ENCODE measurements at regions not wholly inside any gene's neighbourhood (a gene's known extent, or its start where the extent isn't known, plus 50 kb on each side); places are given as distances from the start of the nearest gene placed in this dataset.

DNA sequence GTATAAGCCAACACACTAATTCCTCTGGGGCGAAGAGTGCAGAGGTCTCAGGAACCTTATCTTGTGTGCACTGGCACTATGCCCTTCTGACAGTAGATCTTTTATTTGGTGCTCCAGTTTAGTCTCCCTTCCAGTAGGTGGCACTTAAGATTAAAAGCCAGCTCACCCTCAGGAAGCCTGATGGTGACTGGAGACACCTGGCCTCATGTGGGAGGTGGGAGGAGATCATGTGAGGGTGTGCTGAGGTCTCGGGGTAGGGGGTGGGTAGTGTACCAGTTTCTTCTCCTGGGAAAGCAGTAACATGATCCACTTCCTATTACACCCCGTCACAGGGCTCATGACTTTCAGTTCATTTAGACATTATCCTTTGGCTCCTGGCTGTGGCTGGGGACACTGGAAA lies 654.9 kb downstream of the ADCYAP1 start:
- intact Hi-C loops (cut with DNase I): no loop called here
- H3K27ac ChIP-seq: no peak overlapping the region
- no peaks in the 10 kb centered on the region for H3K36me3 ChIP-seq (ENCODE audit: insufficient read depth in 1 of 2, low read depth in 1 of 2)
- no peaks in the 10 kb centered on the region for H3K4me1 ChIP-seq
- H3K4me3 ChIP-seq: no peak overlapping the region
- H3K27me3 ChIP-seq (ENCODE audit: insufficient read depth in 3 of 3, low read length in 2 of 3): no peaks in the 10 kb centered on the region
- WGBS, 3 donors: 43 to 46% (median 46%) methylated on average over 3 of the region's 3 CpGs
- no peak for DNase-seq
- no peak for ATAC-seq
- no peaks in the 10 kb centered on the region for H3K9me3 ChIP-seq
- TF ChIP-seq, protein P1, sequence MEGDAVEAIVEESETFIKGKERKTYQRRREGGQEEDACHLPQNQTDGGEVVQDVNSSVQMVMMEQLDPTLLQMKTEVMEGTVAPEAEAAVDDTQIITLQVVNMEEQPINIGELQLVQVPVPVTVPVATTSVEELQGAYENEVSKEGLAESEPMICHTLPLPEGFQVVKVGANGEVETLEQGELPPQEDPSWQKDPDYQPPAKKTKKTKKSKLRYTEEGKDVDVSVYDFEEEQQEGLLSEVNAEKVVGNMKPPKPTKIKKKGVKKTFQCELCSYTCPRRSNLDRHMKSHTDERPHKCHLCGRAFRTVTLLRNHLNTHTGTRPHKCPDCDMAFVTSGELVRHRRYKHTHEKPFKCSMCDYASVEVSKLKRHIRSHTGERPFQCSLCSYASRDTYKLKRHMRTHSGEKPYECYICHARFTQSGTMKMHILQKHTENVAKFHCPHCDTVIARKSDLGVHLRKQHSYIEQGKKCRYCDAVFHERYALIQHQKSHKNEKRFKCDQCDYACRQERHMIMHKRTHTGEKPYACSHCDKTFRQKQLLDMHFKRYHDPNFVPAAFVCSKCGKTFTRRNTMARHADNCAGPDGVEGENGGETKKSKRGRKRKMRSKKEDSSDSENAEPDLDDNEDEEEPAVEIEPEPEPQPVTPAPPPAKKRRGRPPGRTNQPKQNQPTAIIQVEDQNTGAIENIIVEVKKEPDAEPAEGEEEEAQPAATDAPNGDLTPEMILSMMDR (IDR thresholded peaks at IDR 0.05): no peak

DNA sequence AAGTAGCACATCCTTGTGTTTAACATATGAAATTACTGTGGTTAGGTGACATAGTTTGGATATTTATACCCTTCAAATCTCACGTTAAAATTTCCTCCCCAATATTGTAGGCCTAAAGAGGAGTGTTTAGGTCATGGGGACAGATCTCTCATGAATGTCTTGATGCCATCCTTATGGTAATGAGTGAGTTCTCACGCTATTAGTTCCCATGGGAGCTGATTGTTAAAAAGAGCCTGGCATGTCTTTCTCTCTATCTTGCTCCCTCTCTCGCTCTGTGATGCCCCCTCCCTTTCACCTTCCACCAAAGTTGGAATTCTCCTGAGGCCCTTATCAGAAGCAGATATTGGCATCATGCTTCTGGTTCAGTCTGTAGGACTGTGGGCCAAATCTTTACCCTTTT lies 660.1 kb downstream of the ADCYAP1 start:
- WGBS, 3 donors: 68 to 73% (median 69%) methylated on average over 3 of the region's 3 CpGs
- intact Hi-C loops (cut with DNase I): no loop called here
- TF ChIP-seq, protein P1 (IDR thresholded peaks at IDR 0.05): no peak
- H3K36me3 ChIP-seq (ENCODE audit: insufficient read depth in 1 of 2, low read depth in 1 of 2): no peaks in the 10 kb centered on the region
- no peaks in the 10 kb centered on the region for H3K27me3 ChIP-seq (ENCODE audit: insufficient read depth in 3 of 3, low read length in 2 of 3)
- no peak for ATAC-seq
- no peak overlapping the region for H3K4me3 ChIP-seq
- H3K27ac ChIP-seq: no peak overlapping the region
- DNase-seq: no peak
- no peaks in the 10 kb centered on the region for H3K4me1 ChIP-seq
- H3K9me3 ChIP-seq: no peaks in the 10 kb centered on the region

DNA sequence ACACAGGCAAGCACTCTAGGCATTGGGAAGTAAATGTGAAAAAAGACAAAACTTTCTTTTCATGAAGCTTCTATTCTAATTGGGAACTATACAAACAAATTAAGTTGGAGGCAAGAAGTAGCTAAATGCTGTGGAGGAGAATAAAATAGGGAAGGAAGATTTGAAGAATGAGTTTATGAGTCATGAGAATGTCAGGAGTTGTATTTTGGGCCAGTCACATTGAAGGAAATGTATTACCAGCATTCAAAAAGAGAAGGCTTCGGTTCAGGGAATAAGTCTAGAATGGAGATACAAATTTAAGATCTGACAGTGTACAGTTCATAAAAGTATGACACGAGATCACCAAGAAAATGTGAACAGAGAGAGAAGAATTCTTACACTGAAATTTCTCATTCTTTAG lies 666.5 kb downstream of the ADCYAP1 start:
- TF ChIP-seq, protein P1 (IDR thresholded peaks at IDR 0.05): no peak
- DNase-seq (no peak), ATAC-seq (no peak)
- intact Hi-C loops (cut with DNase I): no loop called here
- no peaks in the 10 kb centered on the region for H3K4me1 ChIP-seq
- H3K36me3 ChIP-seq (ENCODE audit: insufficient read depth in 1 of 2, low read depth in 1 of 2): no peaks in the 10 kb centered on the region
- WGBS, 3 donors: 61 to 76% (median 66%) methylated on average over 2 of the region's 2 CpGs
- no peak overlapping the region for H3K27ac ChIP-seq
- H3K4me3 ChIP-seq: no peak overlapping the region
- H3K9me3 ChIP-seq: no peaks in the 10 kb centered on the region
- H3K27me3 ChIP-seq (ENCODE audit: insufficient read depth in 3 of 3, low read length in 2 of 3): no peaks in the 10 kb centered on the region

DNA sequence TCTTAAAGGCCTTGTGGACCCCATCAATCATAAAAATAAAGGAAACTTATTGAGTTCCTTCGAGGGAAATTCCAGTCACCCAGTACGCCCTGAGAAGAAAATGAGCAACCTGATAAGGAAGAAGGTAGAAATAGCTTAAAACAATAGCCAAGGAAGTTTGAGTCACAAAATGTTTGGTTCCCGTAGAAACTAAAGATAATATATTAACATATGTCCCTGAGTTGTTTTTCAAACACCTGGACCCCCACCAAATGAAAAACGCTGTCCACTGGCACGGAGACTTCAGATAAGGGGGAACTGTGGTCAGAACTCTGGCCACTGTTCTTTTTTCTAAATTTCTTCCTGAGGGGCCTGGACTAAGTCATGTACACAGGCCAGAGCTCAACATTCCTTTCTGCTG lies 669.1 kb downstream of the ADCYAP1 start:
- ATAC-seq (no peak), DNase-seq (no peak)
- 56 to 66% (median 63%) methylated on average over 5 of the region's 5 CpGs for WGBS, 3 donors
- Histone ChIP-seq H3K4me3 (no peak overlapping the region), H3K27ac (no peak overlapping the region), H3K4me1 (no peaks in the 10 kb centered on the region), H3K27me3 (ENCODE audit: insufficient read depth in 3 of 3, low read length in 2 of 3) (no peaks in the 10 kb centered on the region), H3K9me3 (no peaks in the 10 kb centered on the region), H3K36me3 (ENCODE audit: insufficient read depth in 1 of 2, low read depth in 1 of 2) (no peaks in the 10 kb centered on the region)
- TF ChIP-seq, protein P1 (IDR thresholded peaks at IDR 0.05): no peak
- intact Hi-C loops (cut with DNase I): no loop called here

DNA sequence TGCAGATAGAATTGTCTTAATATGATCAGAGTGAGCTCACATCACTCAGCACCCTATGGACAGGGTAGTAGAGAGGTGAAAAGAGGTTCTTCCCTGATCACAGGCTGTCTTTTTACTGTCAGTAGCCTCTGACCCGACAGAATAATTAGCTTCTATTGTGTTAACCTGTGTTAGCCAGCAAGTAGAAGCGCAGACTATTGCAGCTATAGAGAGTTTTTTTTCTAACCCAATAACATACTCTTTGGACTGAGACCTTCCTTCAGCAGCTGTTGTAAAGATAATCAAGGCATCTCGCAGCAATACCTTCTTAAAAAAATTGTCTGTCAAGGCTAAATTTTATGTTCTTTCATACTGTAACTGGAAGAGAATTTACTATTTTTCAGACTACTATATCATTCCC lies 670.4 kb downstream of the ADCYAP1 start:
- 33 to 59% (median 44%) methylated on average over 3 of the region's 3 CpGs for WGBS, 3 donors
- Histone ChIP-seq H3K9me3 (no peaks in the 10 kb centered on the region), H3K27me3 (ENCODE audit: insufficient read depth in 3 of 3, low read length in 2 of 3) (no peaks in the 10 kb centered on the region), H3K4me1 (no peaks in the 10 kb centered on the region), H3K36me3 (ENCODE audit: insufficient read depth in 1 of 2, low read depth in 1 of 2) (no peaks in the 10 kb centered on the region), H3K4me3 (no peak overlapping the region), H3K27ac (no peak overlapping the region)
- DNase-seq (no peak), ATAC-seq (no peak)
- TF ChIP-seq, protein P1 (IDR thresholded peaks at IDR 0.05): no peak
- intact Hi-C loops (cut with DNase I): no loop called here
